AG10803 (cell line): ENCODE measurements at regions not wholly inside any gene's neighbourhood (a gene's known extent, or its start where the extent isn't known, plus 50 kb on each side); places are given as distances from the start of the nearest gene placed in this dataset.
"Not testable (repeated sequence)": the region's sequence is repeated elsewhere in the genome, so short reads cannot be mapped to it uniquely, and the experiment has no call there.

Experiments used
- DNase-seq: peaks from one replicate; pipeline ENCODE4 v3.0.0; 2010; ENCODE audit warnings: low read depth
- H3K4me3 ChIP-seq: 2 replicates; pipeline ENCODE4 v1.5.1; 2011; ENCODE audit warnings: mild to moderate bottlenecking, low read length, control low read depth
- TF ChIP-seq, protein P1 (sequence below): conservative IDR thresholded peaks from 2 replicates; pipeline ENCODE4 v1.5.1; 2011; ENCODE audit warnings: mild to moderate bottlenecking, low read length, control low read depth, inconsistent platforms

GRCh38 chr7:407721-408539, 111.7 kb downstream of the PDGFA start:
- TF ChIP-seq, protein P1, sequence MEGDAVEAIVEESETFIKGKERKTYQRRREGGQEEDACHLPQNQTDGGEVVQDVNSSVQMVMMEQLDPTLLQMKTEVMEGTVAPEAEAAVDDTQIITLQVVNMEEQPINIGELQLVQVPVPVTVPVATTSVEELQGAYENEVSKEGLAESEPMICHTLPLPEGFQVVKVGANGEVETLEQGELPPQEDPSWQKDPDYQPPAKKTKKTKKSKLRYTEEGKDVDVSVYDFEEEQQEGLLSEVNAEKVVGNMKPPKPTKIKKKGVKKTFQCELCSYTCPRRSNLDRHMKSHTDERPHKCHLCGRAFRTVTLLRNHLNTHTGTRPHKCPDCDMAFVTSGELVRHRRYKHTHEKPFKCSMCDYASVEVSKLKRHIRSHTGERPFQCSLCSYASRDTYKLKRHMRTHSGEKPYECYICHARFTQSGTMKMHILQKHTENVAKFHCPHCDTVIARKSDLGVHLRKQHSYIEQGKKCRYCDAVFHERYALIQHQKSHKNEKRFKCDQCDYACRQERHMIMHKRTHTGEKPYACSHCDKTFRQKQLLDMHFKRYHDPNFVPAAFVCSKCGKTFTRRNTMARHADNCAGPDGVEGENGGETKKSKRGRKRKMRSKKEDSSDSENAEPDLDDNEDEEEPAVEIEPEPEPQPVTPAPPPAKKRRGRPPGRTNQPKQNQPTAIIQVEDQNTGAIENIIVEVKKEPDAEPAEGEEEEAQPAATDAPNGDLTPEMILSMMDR: no peak
- DNase-seq: no peak

GRCh38 chr7:408751-409311, 110.8 kb downstream of the PDGFA start:
- no peak for DNase-seq
- TF ChIP-seq, protein P1: no peak
- no peak overlapping the region for H3K4me3 ChIP-seq

More at GRCh38 chr7:407721-408539, 111.7 kb downstream of the PDGFA start:
- no peak overlapping the region for H3K4me3 ChIP-seq

DNA sequence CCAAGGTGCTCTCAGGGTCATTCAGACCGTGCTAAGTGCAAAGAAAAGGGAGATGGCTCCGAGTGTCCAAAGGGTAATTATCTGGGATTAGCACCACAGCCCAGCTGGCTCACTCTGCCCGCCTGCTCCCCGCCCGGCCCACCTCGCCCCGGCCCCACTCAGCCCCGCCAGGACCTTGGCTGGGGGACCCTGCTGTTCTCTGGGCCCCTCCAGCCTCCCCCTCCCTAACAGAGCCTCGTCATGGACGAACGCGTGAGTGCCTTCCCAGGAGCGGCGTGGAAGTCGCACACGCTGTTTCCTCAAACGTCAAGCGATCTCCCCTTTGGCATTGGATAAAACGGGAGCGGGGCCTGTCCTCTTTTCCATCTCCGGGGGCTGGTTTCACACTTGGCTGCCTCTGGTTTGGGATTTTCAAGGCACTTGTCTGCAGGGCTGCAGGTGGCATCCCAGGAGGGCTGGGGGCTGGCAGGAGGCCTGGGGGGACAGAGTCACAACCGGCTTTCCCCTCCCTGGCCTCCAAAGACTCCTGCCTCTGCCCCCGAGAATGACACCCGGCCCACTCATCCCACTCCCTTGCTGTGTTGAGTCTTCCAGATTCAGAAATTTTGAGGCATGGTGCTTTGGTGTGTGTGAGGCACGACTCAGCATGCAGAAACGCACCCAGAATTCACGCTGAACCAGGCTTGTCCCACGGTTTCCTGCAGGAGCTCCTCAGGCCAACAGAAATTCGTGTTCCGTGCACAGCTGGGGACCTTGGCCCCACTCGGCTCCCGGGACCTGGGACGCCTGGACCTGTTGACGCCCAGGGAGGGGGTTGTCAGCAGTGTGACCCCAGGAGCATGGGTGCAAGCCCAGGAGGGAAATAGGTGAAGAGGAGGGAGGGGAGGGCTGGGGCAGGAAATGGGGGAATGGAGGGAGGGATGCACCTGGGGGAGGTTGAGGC, 110.0 kb downstream of the PDGFA start:
- DNase-seq: no peak
- TF ChIP-seq, protein P1: no peak
- H3K4me3 ChIP-seq: no peak overlapping the region

GRCh38 chr7:410395-410910, 109.2 kb downstream of the PDGFA start:
- TF ChIP-seq, protein P1: no peak
- no peak overlapping the region for H3K4me3 ChIP-seq
- no peak for DNase-seq

DNA sequence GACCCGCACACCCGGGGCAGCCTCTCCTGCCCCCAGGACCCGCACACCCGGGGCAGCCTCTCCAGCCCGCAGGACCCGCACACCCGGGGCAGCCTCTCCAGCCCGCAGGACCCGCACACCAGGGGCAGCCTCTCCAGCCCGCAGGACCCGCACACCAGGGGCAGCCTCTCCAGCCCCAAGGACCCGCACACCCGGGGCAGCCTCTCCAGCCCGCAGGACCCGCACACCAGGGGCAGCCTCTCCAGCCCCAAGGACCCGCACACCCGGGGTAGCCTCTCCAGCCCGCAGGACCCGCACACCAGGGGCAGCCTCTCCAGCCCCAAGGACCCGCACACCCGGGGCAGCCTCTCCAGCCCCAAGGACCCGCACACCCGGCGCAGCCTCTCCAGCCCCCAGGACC, 108.5 kb downstream of the PDGFA start:
- not testable (repeated sequence) for DNase-seq, H3K4me3 ChIP-seq

DNA sequence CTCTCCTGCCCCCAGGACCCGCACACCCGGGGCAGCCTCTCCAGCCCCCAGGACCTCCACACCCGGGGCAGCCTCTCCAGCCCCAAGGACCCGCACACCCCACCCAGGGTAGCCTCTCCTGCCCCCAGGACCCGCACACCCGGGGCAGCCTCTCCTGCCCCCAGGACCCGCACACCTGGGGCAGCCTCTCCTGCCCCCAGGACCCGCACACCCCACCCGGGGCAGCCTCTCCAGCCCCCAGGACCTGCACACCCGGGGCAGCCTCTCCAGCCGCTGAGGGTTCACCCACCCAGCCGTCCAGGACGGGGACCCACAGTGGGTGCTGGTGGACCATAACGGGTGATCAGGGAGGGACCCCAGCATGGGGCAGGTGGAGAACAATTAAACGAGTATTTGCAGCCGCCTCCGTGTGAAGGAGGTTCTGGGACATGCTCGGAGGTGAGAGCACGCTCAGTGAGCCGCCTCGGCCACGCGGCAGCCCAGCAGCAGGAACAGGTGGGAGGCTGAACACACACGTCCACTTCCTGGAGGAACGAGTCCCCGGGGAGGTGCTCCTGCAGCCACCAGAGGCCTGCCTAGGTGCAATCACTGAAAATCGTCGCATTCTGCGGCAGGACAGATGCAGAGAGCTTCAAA, 107.9 kb downstream of the PDGFA start:
- TF ChIP-seq, protein P1: no peak
- no peak overlapping the region for H3K4me3 ChIP-seq
- DNase-seq: no peak

DNA sequence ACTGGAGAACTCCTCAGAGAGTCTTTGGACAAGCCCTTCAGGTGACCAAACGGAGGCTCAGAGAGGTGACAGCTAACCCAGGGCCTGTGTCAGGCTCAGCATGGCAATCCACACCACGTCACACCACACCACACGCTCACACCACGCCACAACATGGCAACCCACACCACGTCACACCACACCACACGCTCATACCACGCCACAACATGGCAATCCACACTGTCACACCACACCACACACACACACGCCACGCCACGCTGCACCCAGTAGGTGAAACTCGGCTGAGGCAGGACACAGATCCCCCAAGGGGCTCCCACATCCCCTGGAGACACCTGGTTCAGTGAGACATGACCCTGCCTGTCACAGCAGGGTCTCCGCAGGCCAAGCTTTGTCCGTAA, 107.3 kb downstream of the PDGFA start:
- DNase-seq: no peak
- H3K4me3 ChIP-seq: no peak overlapping the region
- TF ChIP-seq, protein P1: no peak
